GM23338 (cell line): ENCODE measurements at regions not wholly inside any gene's neighbourhood (a gene's known extent, or its start where the extent isn't known, plus 50 kb on each side); places are given as distances from the start of the nearest gene placed in this dataset.

Source experiments
- ATAC-seq: fragments of 200-7000 bp; cut with Tn5 transposase; 3 replicates; pipeline ENCODE4 v1.9.1; 2020
- DNase-seq: peaks from one replicate; pipeline ENCODE4 v3.0.0-alpha.2; 2015; ENCODE audit warnings: low spot score
- H2AFZ ChIP-seq: fragments of 200-600 bp; sonication (generic); 2 replicates; pipeline ENCODE4 v1.8.0; 2016; ENCODE audit warnings: antibody characterized with exemption, mild to moderate bottlenecking, moderate library complexity
- H3F3A ChIP-seq: fragments of 200-600 bp; sonication (generic); replicated peaks from 2 replicates; pipeline ENCODE4 v1.8.0; 2017; ENCODE audit warnings: antibody characterized with exemption, mixed run types, low read depth
- H3K27ac ChIP-seq: fragments of 200-600 bp; sonication (generic); 2 replicates; pipeline ENCODE4 v1.6.1; 2016; ENCODE audit warnings: low read depth
- H3K27me3 ChIP-seq: fragments of 200-600 bp; sonication (generic); 2 replicates; pipeline ENCODE4 v1.8.0; 2016; ENCODE audit warnings: mild to moderate bottlenecking, mixed run types, moderate library complexity; ENCODE audit not compliant: insufficient read depth
- H3K36me3 ChIP-seq: fragments of 200-600 bp; sonication (generic); 2 replicates; pipeline ENCODE4 v1.8.0; 2016; ENCODE audit warnings: mild to moderate bottlenecking; ENCODE audit not compliant: insufficient read depth
- H3K4me1 ChIP-seq: fragments of 200-600 bp; sonication (generic); 2 replicates; pipeline ENCODE4 v1.8.0; 2016; ENCODE audit warnings: mild to moderate bottlenecking, moderate library complexity; ENCODE audit not compliant: insufficient read depth
- H3K4me2 ChIP-seq: fragments of 200-600 bp; sonication (generic); 2 replicates; pipeline ENCODE4 v1.7.1; 2017; ENCODE audit warnings: mixed run types
- H3K4me3 ChIP-seq: fragments of 200-600 bp; sonication (generic); 2 replicates; pipeline ENCODE4 v1.6.1; 2016; ENCODE audit warnings: mixed run types
- H3K79me2 ChIP-seq: fragments of 200-600 bp; sonication (generic); replicated peaks from 2 replicates; pipeline ENCODE4 v1.8.0; 2017; ENCODE audit warnings: mild to moderate bottlenecking; ENCODE audit not compliant: insufficient read depth
- H3K9me2 ChIP-seq: fragments of 200-600 bp; sonication (generic); 2 replicates; pipeline ENCODE4 v1.8.0; 2017; ENCODE audit not compliant: insufficient read depth
- H4K20me1 ChIP-seq: fragments of 200-600 bp; sonication (generic); replicated peaks from 2 replicates; pipeline ENCODE4 v1.8.0; 2017; ENCODE audit warnings: mild to moderate bottlenecking; ENCODE audit not compliant: insufficient read depth
- H3K27ac Mint-ChIP-seq: 2 replicates; pipeline ENCODE4 v1.8.0; 2020; ENCODE audit warnings: inconsistent platforms, mild to moderate bottlenecking, moderate library complexity, mixed read lengths
- H3K27me3 Mint-ChIP-seq: 3 replicates; pipeline ENCODE4 v1.8.0; 2022; ENCODE audit warnings: low read depth, mild to moderate bottlenecking, moderate library complexity, mixed read lengths, inconsistent platforms; ENCODE audit not compliant: insufficient read depth, poor library complexity
- H3K36me3 Mint-ChIP-seq: 3 replicates; pipeline ENCODE4 v1.8.0; 2021; ENCODE audit warnings: low read depth, mild to moderate bottlenecking, inconsistent platforms, moderate library complexity, mixed read lengths
- H3K4me1 Mint-ChIP-seq: 3 replicates; pipeline ENCODE4 v1.8.0; 2020; ENCODE audit warnings: mild to moderate bottlenecking, inconsistent platforms, mixed read lengths
- H3K4me3 Mint-ChIP-seq: 3 replicates; pipeline ENCODE4 v1.8.0; 2021; ENCODE audit warnings: moderate library complexity, mild to moderate bottlenecking, inconsistent platforms, mixed read lengths
- H3K9me3 Mint-ChIP-seq: 3 replicates; pipeline ENCODE4 v1.8.0; 2020; ENCODE audit warnings: moderate library complexity, mild to moderate bottlenecking, inconsistent platforms, mixed read lengths
- CREB1 ChIP-seq: fragments of 250-450 bp; sonication (Bioruptor Pico); IDR thresholded peaks from 2 replicates; pipeline ENCODE4 v1.5.0; 2020; ENCODE audit warnings: low read depth, mild to moderate bottlenecking, moderate library complexity
- ETS1 ChIP-seq: IDR thresholded peaks from 2 replicates; pipeline ENCODE4 v1.6.1; 2016; ENCODE audit warnings: antibody characterized with exemption
- EZH2 ChIP-seq: fragments of 200-600 bp; sonication (generic); IDR thresholded peaks from one replicate; pipeline ENCODE4 v1.8.0; 2017; ENCODE audit warnings: antibody characterized with exemption, mild to moderate bottlenecking, low read depth; ENCODE audit not compliant: unreplicated experiment
- EZH2phosphoT487 ChIP-seq: fragments of 200-600 bp; sonication (generic); IDR thresholded peaks from one replicate; pipeline ENCODE4 v1.8.1; 2018; ENCODE audit warnings: antibody characterized with exemption; ENCODE audit not compliant: unreplicated experiment
- JUNB ChIP-seq: IDR thresholded peaks from one replicate; pipeline ENCODE4 v1.6.1; 2016; ENCODE audit warnings: antibody characterized with exemption; ENCODE audit not compliant: unreplicated experiment
- NANOG ChIP-seq: IDR thresholded peaks from 2 replicates; pipeline ENCODE4 v1.6.1; 2016; ENCODE audit warnings: antibody characterized with exemption, borderline replicate concordance
- POLR2AphosphoS5 ChIP-seq: IDR thresholded peaks from 2 replicates; pipeline ENCODE4 v1.6.1; 2016; ENCODE audit warnings: antibody characterized with exemption, low read depth
- REST ChIP-seq: IDR thresholded peaks from one replicate; pipeline ENCODE4 v1.6.1; 2018; ENCODE audit warnings: antibody characterized with exemption; ENCODE audit not compliant: unreplicated experiment
- STAT1 ChIP-seq: IDR thresholded peaks from one replicate; pipeline ENCODE4 v1.6.1; 2016; ENCODE audit warnings: antibody characterized with exemption; ENCODE audit not compliant: unreplicated experiment
- ZNF114 ChIP-seq: fragments of 250-450 bp; sonication (Bioruptor Pico); IDR thresholded peaks from 2 replicates; pipeline ENCODE4 v1.5.0; 2020; ENCODE audit warnings: mild to moderate bottlenecking, moderate library complexity
- ZNF331 ChIP-seq: fragments of 250-450 bp; sonication (Bioruptor Pico); IDR thresholded peaks from 2 replicates; pipeline ENCODE4 v1.5.0; 2020; ENCODE audit warnings: low read depth, mild to moderate bottlenecking, moderate library complexity
- TF ChIP-seq, protein P1 (sequence below), 2 experiments: fragments of 200-600 bp in 1 of 2; sonication (generic) in 1 of 2; conservative IDR thresholded peaks; 2 replicates each; pipeline versions ENCODE4 v1.5.1 to v1.6.1; 2016 to 2017; ENCODE audit warnings: antibody characterized with exemption in 2 of 2, low read depth in 2 of 2, mild to moderate bottlenecking in 2 of 2, moderate library complexity in 1 of 2
- TF ChIP-seq, protein P2 (sequence below): fragments of 250-450 bp; sonication (Bioruptor Pico); IDR thresholded peaks from 2 replicates; pipeline ENCODE4 v1.5.0; 2020; ENCODE audit warnings: mild to moderate bottlenecking, moderate library complexity

GRCh38 chr20:50387996-50388332, 122.2 kb upstream of the PTPN1 start:
- TF ChIP-seq ETS1 (no peak), EZH2phosphoT487 (no peak), JUNB (no peak), POLR2AphosphoS5 (no peak), NANOG (no peak), STAT1 (no peak), CREB1 (no peak), REST (no peak), ZNF114 (CRISPR knock-in tag) (no peak), ZNF331 (no peak), EZH2 (no peak)
- TF ChIP-seq, protein P1, sequence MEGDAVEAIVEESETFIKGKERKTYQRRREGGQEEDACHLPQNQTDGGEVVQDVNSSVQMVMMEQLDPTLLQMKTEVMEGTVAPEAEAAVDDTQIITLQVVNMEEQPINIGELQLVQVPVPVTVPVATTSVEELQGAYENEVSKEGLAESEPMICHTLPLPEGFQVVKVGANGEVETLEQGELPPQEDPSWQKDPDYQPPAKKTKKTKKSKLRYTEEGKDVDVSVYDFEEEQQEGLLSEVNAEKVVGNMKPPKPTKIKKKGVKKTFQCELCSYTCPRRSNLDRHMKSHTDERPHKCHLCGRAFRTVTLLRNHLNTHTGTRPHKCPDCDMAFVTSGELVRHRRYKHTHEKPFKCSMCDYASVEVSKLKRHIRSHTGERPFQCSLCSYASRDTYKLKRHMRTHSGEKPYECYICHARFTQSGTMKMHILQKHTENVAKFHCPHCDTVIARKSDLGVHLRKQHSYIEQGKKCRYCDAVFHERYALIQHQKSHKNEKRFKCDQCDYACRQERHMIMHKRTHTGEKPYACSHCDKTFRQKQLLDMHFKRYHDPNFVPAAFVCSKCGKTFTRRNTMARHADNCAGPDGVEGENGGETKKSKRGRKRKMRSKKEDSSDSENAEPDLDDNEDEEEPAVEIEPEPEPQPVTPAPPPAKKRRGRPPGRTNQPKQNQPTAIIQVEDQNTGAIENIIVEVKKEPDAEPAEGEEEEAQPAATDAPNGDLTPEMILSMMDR (conservative IDR thresholded peaks at IDR 0.05; ENCODE audit: low read depth in 2 of 2): no peak
- TF ChIP-seq, protein P2, sequence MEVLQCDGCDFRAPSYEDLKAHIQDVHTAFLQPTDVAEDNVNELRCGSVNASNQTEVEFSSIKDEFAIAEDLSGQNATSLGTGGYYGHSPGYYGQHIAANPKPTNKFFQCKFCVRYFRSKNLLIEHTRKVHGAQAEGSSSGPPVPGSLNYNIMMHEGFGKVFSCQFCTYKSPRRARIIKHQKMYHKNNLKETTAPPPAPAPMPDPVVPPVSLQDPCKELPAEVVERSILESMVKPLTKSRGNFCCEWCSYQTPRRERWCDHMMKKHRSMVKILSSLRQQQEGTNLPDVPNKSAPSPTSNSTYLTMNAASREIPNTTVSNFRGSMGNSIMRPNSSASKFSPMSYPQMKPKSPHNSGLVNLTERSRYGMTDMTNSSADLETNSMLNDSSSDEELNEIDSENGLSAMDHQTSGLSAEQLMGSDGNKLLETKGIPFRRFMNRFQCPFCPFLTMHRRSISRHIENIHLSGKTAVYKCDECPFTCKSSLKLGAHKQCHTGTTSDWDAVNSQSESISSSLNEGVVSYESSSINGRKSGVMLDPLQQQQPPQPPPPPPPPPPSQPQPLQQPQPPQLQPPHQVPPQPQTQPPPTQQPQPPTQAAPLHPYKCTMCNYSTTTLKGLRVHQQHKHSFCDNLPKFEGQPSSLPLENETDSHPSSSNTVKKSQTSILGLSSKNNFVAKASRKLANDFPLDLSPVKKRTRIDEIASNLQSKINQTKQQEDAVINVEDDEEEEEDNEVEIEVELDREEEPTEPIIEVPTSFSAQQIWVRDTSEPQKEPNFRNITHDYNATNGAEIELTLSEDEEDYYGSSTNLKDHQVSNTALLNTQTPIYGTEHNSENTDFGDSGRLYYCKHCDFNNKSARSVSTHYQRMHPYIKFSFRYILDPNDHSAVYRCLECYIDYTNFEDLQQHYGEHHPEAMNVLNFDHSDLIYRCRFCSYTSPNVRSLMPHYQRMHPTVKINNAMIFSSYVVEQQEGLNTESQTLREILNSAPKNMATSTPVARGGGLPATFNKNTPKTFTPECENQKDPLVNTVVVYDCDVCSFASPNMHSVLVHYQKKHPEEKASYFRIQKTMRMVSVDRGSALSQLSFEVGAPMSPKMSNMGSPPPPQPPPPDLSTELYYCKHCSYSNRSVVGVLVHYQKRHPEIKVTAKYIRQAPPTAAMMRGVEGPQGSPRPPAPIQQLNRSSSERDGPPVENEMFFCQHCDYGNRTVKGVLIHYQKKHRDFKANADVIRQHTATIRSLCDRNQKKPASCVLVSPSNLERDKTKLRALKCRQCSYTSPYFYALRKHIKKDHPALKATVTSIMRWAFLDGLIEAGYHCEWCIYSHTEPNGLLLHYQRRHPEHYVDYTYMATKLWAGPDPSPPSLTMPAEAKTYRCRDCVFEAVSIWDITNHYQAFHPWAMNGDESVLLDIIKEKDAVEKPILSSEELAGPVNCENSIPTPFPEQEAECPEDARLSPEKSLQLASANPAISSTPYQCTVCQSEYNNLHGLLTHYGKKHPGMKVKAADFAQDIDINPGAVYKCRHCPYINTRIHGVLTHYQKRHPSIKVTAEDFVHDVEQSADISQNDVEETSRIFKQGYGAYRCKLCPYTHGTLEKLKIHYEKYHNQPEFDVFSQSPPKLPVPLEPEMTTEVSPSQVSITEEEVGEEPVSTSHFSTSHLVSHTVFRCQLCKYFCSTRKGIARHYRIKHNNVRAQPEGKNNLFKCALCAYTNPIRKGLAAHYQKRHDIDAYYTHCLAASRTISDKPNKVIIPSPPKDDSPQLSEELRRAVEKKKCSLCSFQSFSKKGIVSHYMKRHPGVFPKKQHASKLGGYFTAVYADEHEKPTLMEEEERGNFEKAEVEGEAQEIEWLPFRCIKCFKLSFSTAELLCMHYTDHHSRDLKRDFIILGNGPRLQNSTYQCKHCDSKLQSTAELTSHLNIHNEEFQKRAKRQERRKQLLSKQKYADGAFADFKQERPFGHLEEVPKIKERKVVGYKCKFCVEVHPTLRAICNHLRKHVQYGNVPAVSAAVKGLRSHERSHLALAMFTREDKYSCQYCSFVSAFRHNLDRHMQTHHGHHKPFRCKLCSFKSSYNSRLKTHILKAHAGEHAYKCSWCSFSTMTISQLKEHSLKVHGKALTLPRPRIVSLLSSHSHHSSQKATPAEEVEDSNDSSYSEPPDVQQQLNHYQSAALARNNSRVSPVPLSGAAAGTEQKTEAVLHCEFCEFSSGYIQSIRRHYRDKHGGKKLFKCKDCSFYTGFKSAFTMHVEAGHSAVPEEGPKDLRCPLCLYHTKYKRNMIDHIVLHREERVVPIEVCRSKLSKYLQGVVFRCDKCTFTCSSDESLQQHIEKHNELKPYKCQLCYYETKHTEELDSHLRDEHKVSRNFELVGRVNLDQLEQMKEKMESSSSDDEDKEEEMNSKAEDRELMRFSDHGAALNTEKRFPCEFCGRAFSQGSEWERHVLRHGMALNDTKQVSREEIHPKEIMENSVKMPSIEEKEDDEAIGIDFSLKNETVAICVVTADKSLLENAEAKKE (CRISPR knock-in tag): no peak
- H3K36me3 ChIP-seq: no peaks in the 10 kb centered on the region
- ATAC-seq (no peak), DNase-seq (no peak)
- no peak overlapping the region for H3K4me3 ChIP-seq
- H3K9me2 ChIP-seq: no peaks in the 10 kb centered on the region
- H3K27ac Mint-ChIP-seq: no peak overlapping the region
- peaks cover 12% of the 10 kb centered on the region for H3K27me3 Mint-ChIP-seq
- H3K4me1 Mint-ChIP-seq: no peaks in the 10 kb centered on the region; the same call in 2 of the 3 replicates
- no peak overlapping the region for H3K27ac ChIP-seq
- H3F3A ChIP-seq: no peaks in the 10 kb centered on the region
- no peak overlapping the region for H2AFZ ChIP-seq
- no peak overlapping the region for H3K4me3 Mint-ChIP-seq
- H3K4me2 ChIP-seq: no peak overlapping the region
- H4K20me1 ChIP-seq: no peaks in the 10 kb centered on the region
- no peaks in the 10 kb centered on the region for H3K4me1 ChIP-seq
- no peaks in the 10 kb centered on the region for H3K79me2 ChIP-seq
- no peaks in the 10 kb centered on the region for H3K9me3 Mint-ChIP-seq
- H3K36me3 Mint-ChIP-seq: no peaks in the 10 kb centered on the region
- H3K27me3 ChIP-seq: no peaks in the 10 kb centered on the region
